A673 (cell line): ENCODE measurements at regions not wholly inside any gene's neighbourhood (a gene's known extent, or its start where the extent isn't known, plus 50 kb on each side); places are given as distances from the start of the nearest gene placed in this dataset.
"Not testable (repeated sequence)": the region's sequence is repeated elsewhere in the genome, so short reads cannot be mapped to it uniquely, and the experiment has no call there.

Source experiments
- BruUV-seq: library from RNA; stranded (reverse); fragments of 400-500 nt; replicated peaks from 2 replicates; lab custom pipeline; 2021; lab: Mats Ljungman, UMichigan
- CTCF ChIA-PET: fragments of 300-600 bp; sonication (Branson Sonifier 250); formaldehyde crosslinking; loops from one replicate; lab custom pipeline; 2022; ENCODE audit warnings: antibody characterized with exemption; lab: Charles Lee
- POLR2A ChIA-PET: fragments of 300-600 bp; sonication (Branson Sonifier 250); formaldehyde crosslinking; loops from one replicate; lab custom pipeline; 2022; ENCODE audit warnings: antibody characterized with exemption; ENCODE audit not compliant: low non-redundant PET; lab: Charles Lee
- DNase-seq: peaks from one replicate; pipeline ENCODE4 v3.0.0-alpha.2; 2015; ENCODE audit warnings: low spot score
- H3K27ac ChIP-seq: fragments of 200-600 bp; sonication (generic); 2 replicates; pipeline ENCODE4 v1.5.1; 2016; ENCODE audit warnings: mixed run types, low read depth, mild to moderate bottlenecking, mixed read lengths, antibody characterized with exemption, low read length; ENCODE audit not compliant: poor library complexity, severe bottlenecking
- H3K27me3 ChIP-seq: fragments of 200-600 bp; sonication (generic); replicated peaks from 2 replicates; pipeline ENCODE4 v1.6.1; 2017; ENCODE audit warnings: mixed run types, low read depth, mild to moderate bottlenecking, mixed read lengths, antibody characterized with exemption, low read length; ENCODE audit not compliant: insufficient read depth, poor library complexity
- H3K36me3 ChIP-seq: fragments of 200-600 bp; sonication (generic); 2 replicates; pipeline ENCODE4 v1.6.1; 2016; ENCODE audit warnings: mixed run types, mild to moderate bottlenecking, mixed read lengths, antibody characterized with exemption, low read length; ENCODE audit not compliant: insufficient read depth, poor library complexity, severe bottlenecking
- H3K4me1 ChIP-seq: fragments of 200-600 bp; sonication (generic); 2 replicates; pipeline ENCODE4 v1.6.1; 2017; ENCODE audit warnings: mixed run types, mild to moderate bottlenecking, mixed read lengths, antibody characterized with exemption, low read length; ENCODE audit not compliant: insufficient read depth, poor library complexity, severe bottlenecking
- H3K4me3 ChIP-seq: fragments of 200-600 bp; sonication (generic); 2 replicates; pipeline ENCODE4 v1.5.1; 2016; ENCODE audit warnings: low read depth, mixed run types, mild to moderate bottlenecking, mixed read lengths, low read length; ENCODE audit not compliant: poor library complexity, severe bottlenecking
- H3K9me3 ChIP-seq: fragments of 200-600 bp; sonication (generic); 2 replicates; pipeline ENCODE4 v1.6.1; 2016; ENCODE audit warnings: mixed run types, low read depth, mild to moderate bottlenecking, mixed read lengths, antibody characterized with exemption, low read length; ENCODE audit not compliant: poor library complexity, severe bottlenecking
- EZH2 ChIP-seq: fragments of 200-600 bp; sonication (generic); IDR thresholded peaks from 2 replicates; pipeline ENCODE4 v1.6.1; 2017; ENCODE audit warnings: borderline replicate concordance, low read depth, mild to moderate bottlenecking, mixed read lengths, antibody characterized with exemption, low read length; ENCODE audit not compliant: poor library complexity, severe bottlenecking
- intact Hi-C: fragments of 100-400 bp; cut with micrococcal nuclease; formaldehyde crosslinking; loops from one replicate; pipeline ENCODE4 v1.10.0; 2022; ENCODE audit not compliant: unreplicated experiment
- TF ChIP-seq, protein P1 (sequence below): fragments of 300-800, 200-600 bp; sonication (generic); conservative IDR thresholded peaks from 2 replicates; pipeline ENCODE4 v1.5.1; 2017; ENCODE audit warnings: low read depth, mild to moderate bottlenecking, antibody characterized with exemption, low read length, moderate library complexity, mixed read lengths

DNA sequence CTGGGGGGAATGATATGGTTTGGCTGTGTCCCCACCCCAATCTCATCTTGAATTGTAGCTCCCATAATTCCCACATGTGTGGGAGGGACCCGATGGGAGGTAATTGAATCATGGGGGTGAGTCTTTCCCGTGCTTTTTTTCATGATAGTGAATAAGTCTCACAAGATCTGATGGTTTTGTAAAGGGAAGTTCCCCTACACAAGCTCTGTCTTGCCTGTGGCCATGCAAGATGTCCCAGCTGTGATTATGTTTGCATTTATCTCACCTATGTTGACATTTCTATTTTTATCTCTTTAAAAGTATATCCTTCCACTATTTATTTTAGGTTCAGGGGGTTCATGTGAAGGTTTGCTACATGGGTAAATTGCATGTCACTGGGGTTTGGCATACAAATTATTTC, 323.9 kb upstream of the GLI3 start:
- POLR2A ChIA-PET = no interaction called here
- H3K9me3 ChIP-seq = no peaks in the 10 kb centered on the region
- DNase-seq = no peak
- intact Hi-C loops = no loop called here
- CTCF ChIA-PET = no interaction called here
- TF ChIP-seq, protein P1, sequence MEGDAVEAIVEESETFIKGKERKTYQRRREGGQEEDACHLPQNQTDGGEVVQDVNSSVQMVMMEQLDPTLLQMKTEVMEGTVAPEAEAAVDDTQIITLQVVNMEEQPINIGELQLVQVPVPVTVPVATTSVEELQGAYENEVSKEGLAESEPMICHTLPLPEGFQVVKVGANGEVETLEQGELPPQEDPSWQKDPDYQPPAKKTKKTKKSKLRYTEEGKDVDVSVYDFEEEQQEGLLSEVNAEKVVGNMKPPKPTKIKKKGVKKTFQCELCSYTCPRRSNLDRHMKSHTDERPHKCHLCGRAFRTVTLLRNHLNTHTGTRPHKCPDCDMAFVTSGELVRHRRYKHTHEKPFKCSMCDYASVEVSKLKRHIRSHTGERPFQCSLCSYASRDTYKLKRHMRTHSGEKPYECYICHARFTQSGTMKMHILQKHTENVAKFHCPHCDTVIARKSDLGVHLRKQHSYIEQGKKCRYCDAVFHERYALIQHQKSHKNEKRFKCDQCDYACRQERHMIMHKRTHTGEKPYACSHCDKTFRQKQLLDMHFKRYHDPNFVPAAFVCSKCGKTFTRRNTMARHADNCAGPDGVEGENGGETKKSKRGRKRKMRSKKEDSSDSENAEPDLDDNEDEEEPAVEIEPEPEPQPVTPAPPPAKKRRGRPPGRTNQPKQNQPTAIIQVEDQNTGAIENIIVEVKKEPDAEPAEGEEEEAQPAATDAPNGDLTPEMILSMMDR = no peak
- no peak for TF ChIP-seq EZH2
- no TSS peak for BruUV-seq
- no peaks in the 10 kb centered on the region for H3K4me1 ChIP-seq
- no peak overlapping the region for H3K4me3 ChIP-seq
- H3K27ac ChIP-seq = no peak overlapping the region
- no peaks in the 10 kb centered on the region for H3K36me3 ChIP-seq
- no peaks in the 10 kb centered on the region for H3K27me3 ChIP-seq

DNA sequence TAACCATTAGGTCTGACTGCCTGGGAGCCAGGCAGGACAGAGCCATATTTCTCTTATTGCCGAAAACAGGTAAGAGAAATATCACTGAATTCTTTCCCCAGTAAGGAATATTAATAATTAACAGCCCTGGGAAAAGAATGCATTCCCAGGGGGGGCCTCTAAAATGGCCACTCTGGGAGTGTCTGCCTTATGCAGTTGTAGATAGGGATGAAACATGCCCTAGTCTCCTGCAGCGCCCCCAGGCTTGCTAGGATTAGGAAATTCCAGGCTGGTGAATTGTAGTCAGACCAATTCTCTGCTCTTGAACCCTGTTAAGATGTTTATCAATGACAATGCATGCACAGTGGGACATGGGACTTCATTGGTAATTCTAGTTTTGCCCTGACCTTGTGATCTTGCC, 317.9 kb upstream of the GLI3 start:
- BruUV-seq, H3K4me1 ChIP-seq, H3K27ac ChIP-seq, H3K4me3 ChIP-seq, intact Hi-C loops, DNase-seq, POLR2A ChIA-PET, H3K9me3 ChIP-seq, CTCF ChIA-PET, H3K36me3 ChIP-seq, H3K27me3 ChIP-seq: not testable (repeated sequence)

DNA sequence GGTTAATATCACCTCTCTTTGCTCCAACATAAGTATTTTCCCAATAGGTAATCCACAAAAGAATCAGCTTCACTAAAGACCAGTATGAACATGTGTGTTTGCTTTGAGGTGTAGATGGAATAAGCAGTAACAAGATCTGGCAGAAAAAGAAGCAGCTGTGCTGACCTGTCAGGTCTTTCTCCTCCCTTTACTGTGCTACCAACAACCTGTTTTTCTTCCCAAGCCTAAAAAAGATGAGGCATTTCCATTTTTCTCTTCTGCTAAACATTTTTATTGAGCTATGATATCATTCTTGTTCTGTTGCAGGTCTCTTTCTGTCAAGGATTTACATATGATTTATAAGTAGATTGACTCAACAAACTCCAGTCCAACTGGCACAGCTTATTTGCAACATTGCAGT, 315.2 kb upstream of the GLI3 start:
- TF ChIP-seq, protein P1 = no peak
- TF ChIP-seq EZH2 = no peak
- CTCF ChIA-PET = no interaction called here
- no peaks in the 10 kb centered on the region for H3K4me1 ChIP-seq
- H3K27ac ChIP-seq = no peak overlapping the region
- H3K27me3 ChIP-seq = no peaks in the 10 kb centered on the region
- intact Hi-C loops = no loop called here
- BruUV-seq = no TSS peak
- DNase-seq = no peak
- H3K9me3 ChIP-seq = no peaks in the 10 kb centered on the region
- H3K4me3 ChIP-seq = no peak overlapping the region
- POLR2A ChIA-PET = no interaction called here
- no peaks in the 10 kb centered on the region for H3K36me3 ChIP-seq

DNA sequence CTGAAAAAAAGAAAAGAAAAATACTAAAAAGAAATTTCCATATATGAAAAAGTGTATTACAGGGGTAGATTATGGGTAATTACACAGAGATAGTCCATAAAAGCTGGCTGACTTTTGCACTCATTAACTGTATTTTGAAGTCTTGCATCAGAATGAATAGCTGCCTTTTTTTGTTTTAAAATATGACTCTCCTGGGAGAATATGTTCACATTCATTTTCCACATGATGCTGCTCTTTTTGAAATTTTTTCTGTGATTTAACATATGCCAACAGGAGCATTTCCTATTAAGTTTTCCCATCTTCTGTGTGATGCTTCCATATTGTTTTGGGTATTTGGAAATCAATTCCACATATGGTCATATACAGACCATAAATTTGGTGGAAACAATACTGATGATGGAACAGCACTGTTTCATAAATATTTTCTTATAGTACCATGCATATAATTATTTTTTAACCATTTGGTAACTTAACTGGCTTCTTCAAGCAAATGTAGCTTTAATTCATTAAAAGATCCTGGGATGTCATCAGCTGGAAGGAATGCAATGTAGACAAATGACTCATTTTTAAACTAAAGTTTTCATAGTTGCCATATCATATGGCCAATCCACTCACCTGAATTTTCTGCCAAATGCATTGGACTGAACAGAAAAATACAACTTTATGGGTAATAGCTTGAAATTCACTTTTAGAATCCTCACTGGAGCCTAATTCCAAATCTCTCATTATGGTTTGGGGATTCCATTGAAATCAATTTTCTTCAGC, 313.9 kb upstream of the GLI3 start:
- ChIA-PET CTCF (no interaction called here), POLR2A (no interaction called here)
- no peak for DNase-seq
- BruUV-seq = no TSS peak
- Histone ChIP-seq H3K9me3 (no peaks in the 10 kb centered on the region), H3K4me3 (no peak overlapping the region), H3K36me3 (no peaks in the 10 kb centered on the region), H3K27ac (no peak overlapping the region), H3K27me3 (no peaks in the 10 kb centered on the region), H3K4me1 (no peaks in the 10 kb centered on the region)
- TF ChIP-seq, protein P1 = no peak
- no peak for TF ChIP-seq EZH2
- intact Hi-C loops = no loop called here
